Endothelial cell of umbilical vein (primary cell): ENCODE measurements at regions not wholly inside any gene's neighbourhood (a gene's known extent, or its start where the extent isn't known, plus 50 kb on each side); places are given as distances from the start of the nearest gene placed in this dataset.

Source experiments
- BruUV-seq: library from RNA; stranded (reverse); fragments of 400-500 nt; replicated peaks from 2 replicates; lab custom pipeline; 2021; lab: Mats Ljungman, UMichigan
- CTCF ChIA-PET: fragments of 300-600, 350-600 bp; sonication (Branson Sonifier 250); formaldehyde crosslinking; loops from one replicate; lab custom pipeline; 2021; ENCODE audit warnings: antibody characterized with exemption, inconsistent platforms; lab: Charles Lee
- POLR2A ChIA-PET: fragments of 300-600, 350-600 bp; sonication (Branson Sonifier 250); formaldehyde crosslinking; loops from one replicate; lab custom pipeline; 2021; ENCODE audit warnings: antibody characterized with exemption, inconsistent platforms; lab: Charles Lee
- DNase-seq: peaks from one replicate; pipeline ENCODE4 v3.0.0-alpha.2; 2011; ENCODE audit warnings: low read depth, low spot score
- FAIRE-seq: peaks from 2 replicates; lab custom pipeline; 2011; peaks lifted over from hg19 to GRCh38; lab: Jason Lieb, UNC
- H2AFZ ChIP-seq: 2 replicates; pipeline ENCODE4 v1.6.0; 2012; ENCODE audit warnings: low read depth, low read length, control low read depth, inconsistent platforms
- H3K27ac ChIP-seq: 2 replicates; pipeline ENCODE4 v1.5.1; 2011; ENCODE audit warnings: low read depth, mild to moderate bottlenecking, control low read depth, low read length, moderate library complexity; ENCODE audit not compliant: insufficient read depth
- H3K27me3 ChIP-seq, 2 experiments: 2 replicates each; pipeline versions ENCODE4 v1.6.0 to v1.6.1; 2011; ENCODE audit warnings: low read length in 2 of 2, mixed read lengths in 1 of 2; ENCODE audit not compliant: control insufficient read depth in 2 of 2, insufficient read depth in 2 of 2
- H3K36me3 ChIP-seq, 2 experiments: 2 replicates in 1 of 2; 3 replicates in 1 of 2; pipeline ENCODE4 v1.5.1; 2011; ENCODE audit warnings: low read length in 2 of 2, mild to moderate bottlenecking in 1 of 2, moderate library complexity in 1 of 2; ENCODE audit not compliant: control insufficient read depth in 2 of 2, insufficient read depth in 2 of 2; ENCODE audit errors: extremely low read depth in 1 of 2
- H3K4me1 ChIP-seq: 3 replicates; pipeline ENCODE4 v1.5.1; 2011; ENCODE audit warnings: mild to moderate bottlenecking, low read length; ENCODE audit not compliant: control insufficient read depth, insufficient read depth; ENCODE audit errors: extremely low read depth
- H3K4me2 ChIP-seq: 2 replicates; pipeline ENCODE4 v1.6.1; 2011; ENCODE audit warnings: low read length, control low read depth, mixed read lengths; ENCODE audit not compliant: insufficient read depth
- H3K4me3 ChIP-seq, 3 experiments: fragments of 200-600 bp in 1 of 3; sonication (generic), shearing (Covaris generic) in 1 of 3; replicated peaks in 1 of 3; 2 replicates each; pipeline ENCODE4 v1.5.1; 2011 to 2016; ENCODE audit warnings: control low read depth in 3 of 3, low read length in 3 of 3, mild to moderate bottlenecking in 2 of 3, inconsistent platforms in 1 of 3, low read depth in 1 of 3, moderate library complexity in 1 of 3; ENCODE audit not compliant: insufficient read depth in 1 of 3
- H3K79me2 ChIP-seq: 2 replicates; pipeline ENCODE4 v1.6.0; 2012; ENCODE audit warnings: low read length, inconsistent platforms; ENCODE audit not compliant: control insufficient read depth, insufficient read depth
- H3K9ac ChIP-seq: replicated peaks from 2 replicates; pipeline ENCODE3; 2011; ENCODE audit warnings: low read length, control low read depth; ENCODE audit not compliant: insufficient read depth; ENCODE audit errors: extremely low read depth
- H3K9me1 ChIP-seq: replicated peaks from 3 replicates; pipeline ENCODE4 v1.6.0; 2011; ENCODE audit warnings: mild to moderate bottlenecking, low read length; ENCODE audit not compliant: control insufficient read depth, insufficient read depth; ENCODE audit errors: extremely low read depth
- H3K9me3 ChIP-seq: replicated peaks from 2 replicates; pipeline ENCODE4 v1.5.1; 2012; ENCODE audit warnings: low read length, inconsistent platforms; ENCODE audit not compliant: control insufficient read depth, insufficient read depth
- H4K20me1 ChIP-seq: replicated peaks from 2 replicates; pipeline ENCODE3; 2011; ENCODE audit warnings: mild to moderate bottlenecking, low read length; ENCODE audit not compliant: control insufficient read depth, insufficient read depth; ENCODE audit errors: extremely low read depth
- EZH2 ChIP-seq: IDR thresholded peaks from 2 replicates; pipeline ENCODE4 v1.6.1; 2012; ENCODE audit warnings: borderline replicate concordance, low read depth, mild to moderate bottlenecking, moderate library complexity, low read length, inconsistent platforms; ENCODE audit not compliant: severe bottlenecking
- FOS ChIP-seq: IDR thresholded peaks from 2 replicates; pipeline ENCODE4 v1.6.1; 2011; ENCODE audit warnings: mild to moderate bottlenecking, low read length, moderate library complexity, borderline replicate concordance; ENCODE audit not compliant: insufficient read depth
- GATA2 ChIP-seq: IDR thresholded peaks from 2 replicates; pipeline ENCODE4 v1.7.0; 2011; ENCODE audit warnings: low read depth, mild to moderate bottlenecking, moderate library complexity, mixed read lengths, low read length; ENCODE audit not compliant: insufficient read length, insufficient read depth
- JUN ChIP-seq: IDR thresholded peaks from 2 replicates; pipeline ENCODE4 v1.6.1; 2011; ENCODE audit warnings: borderline replicate concordance, low read depth; ENCODE audit not compliant: insufficient read length, insufficient read depth
- MYC ChIP-seq: IDR thresholded peaks from one replicate; pipeline ENCODE4 v1.6.1; 2011; ENCODE audit warnings: mild to moderate bottlenecking, low read depth, low read length
- POLR2A ChIP-seq: IDR thresholded peaks from 2 replicates; pipeline ENCODE4 v1.6.1; 2012; ENCODE audit warnings: low read depth, mild to moderate bottlenecking, control low read depth, low read length
- POLR2AphosphoS5 ChIP-seq: IDR thresholded peaks from 2 replicates; pipeline ENCODE4 v1.6.1; 2012; ENCODE audit warnings: low read depth, mild to moderate bottlenecking, control low read depth, low read length, moderate library complexity; ENCODE audit not compliant: insufficient read depth
- dilution Hi-C: fragments of 300-500 bp; cut with MboI; formaldehyde crosslinking; loops from one replicate; pipeline ENCODE4 v1.15.0; 2019; ENCODE audit warnings: low sequenced_read_pairs; ENCODE audit not compliant: extremely low pct_ligation_motif_present
- intact Hi-C: fragments of 100-400 bp; cut with micrococcal nuclease; formaldehyde crosslinking; loops from one replicate; pipeline ENCODE4 v1.10.0; 2022
- TF ChIP-seq, protein P1 (sequence below): IDR thresholded peaks from 2 replicates; pipeline ENCODE4 v1.6.1; 2011; ENCODE audit not compliant: insufficient read depth, insufficient read length

DNA sequence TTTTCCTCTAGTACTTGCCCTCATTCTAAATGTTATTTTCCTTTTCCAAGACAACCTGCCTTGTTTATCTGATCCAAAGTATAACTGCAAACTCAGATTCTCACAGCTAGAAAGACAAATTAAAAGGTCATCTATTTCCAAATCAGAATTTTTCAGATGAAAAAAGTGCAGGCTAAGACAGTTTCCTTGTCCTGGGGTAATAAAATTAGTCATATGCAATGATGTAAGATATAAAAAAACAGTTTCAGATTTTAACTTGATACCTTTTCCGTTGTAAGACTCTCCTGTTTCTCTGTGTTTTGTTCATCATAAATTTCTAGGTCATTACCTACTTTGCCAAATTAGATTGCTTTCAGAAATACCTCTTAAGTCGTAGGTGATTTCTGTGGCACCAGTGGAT is 238.4 kb upstream of the PEX5L start:
- no peaks in the 10 kb centered on the region for H4K20me1 ChIP-seq

DNA sequence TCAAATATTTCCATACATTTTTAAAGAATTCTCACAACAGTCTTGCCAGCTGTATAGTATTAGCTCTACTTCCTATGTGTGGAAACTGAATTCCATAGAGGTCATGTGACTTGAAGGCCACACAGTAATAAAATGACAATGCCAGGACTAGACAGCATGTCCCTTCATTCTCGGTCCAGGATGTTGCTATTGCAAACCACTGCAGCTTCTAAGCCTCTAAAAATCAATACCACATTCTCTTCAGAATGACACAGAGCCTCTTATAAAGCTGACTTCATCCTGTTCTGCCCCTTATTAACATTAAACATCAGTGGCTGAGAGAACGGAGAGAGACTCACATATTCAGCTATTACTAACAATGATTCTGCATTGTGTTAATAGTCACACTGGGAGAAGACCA is 240.3 kb upstream of the PEX5L start:
- no peak overlapping the region for H3K4me2 ChIP-seq
- intact Hi-C loops (no loop called here), dilution Hi-C loops (no loop called here)
- no peak overlapping the region for H3K27ac ChIP-seq
- POLR2A ChIA-PET = interaction anchor here (0.7 kb wide), 1 partner anchor 1782 kb away, joined by 3 read pairs; no protein-coding TSS in a partner anchor
- H3K4me1 ChIP-seq = no peaks in the 10 kb centered on the region
- H3K27me3 ChIP-seq = no peaks in the 10 kb centered on the region
- no peak overlapping the region for H3K4me3 ChIP-seq
- no peak overlapping the region for H3K9ac ChIP-seq
- H2AFZ ChIP-seq = no peak overlapping the region
- H3K36me3 ChIP-seq = no peaks in the 10 kb centered on the region
- TF ChIP-seq POLR2A = no peak
- TF ChIP-seq JUN = no peak
- no peak for TF ChIP-seq EZH2
- no peak for TF ChIP-seq FOS
- TF ChIP-seq POLR2AphosphoS5 = no peak
- TF ChIP-seq GATA2 = no peak
- TF ChIP-seq MYC = no peak
- FAIRE-seq = no peak
- H3K79me2 ChIP-seq = no peaks in the 10 kb centered on the region
- no TSS peak for BruUV-seq
- H3K9me3 ChIP-seq = no peaks in the 10 kb centered on the region
- CTCF ChIA-PET = no interaction called here
- no peaks in the 10 kb centered on the region for H4K20me1 ChIP-seq
- no peaks in the 10 kb centered on the region for H3K9me1 ChIP-seq
- DNase-seq = no peak

More for the DNA sequence above, 238.4 kb upstream of the PEX5L start:
- Histone ChIP-seq H3K9me3 (no peaks in the 10 kb centered on the region), H3K9me1 (no peaks in the 10 kb centered on the region), H3K36me3 (no peaks in the 10 kb centered on the region), H3K4me3 (no peak overlapping the region), H3K9ac (no peak overlapping the region), H3K4me1 (no peaks in the 10 kb centered on the region), H3K27me3 (no peaks in the 10 kb centered on the region), H2AFZ (no peak overlapping the region), H3K27ac (no peak overlapping the region), H3K79me2 (no peaks in the 10 kb centered on the region), H3K4me2 (no peak overlapping the region)
- POLR2A ChIA-PET = no interaction called here
- intact Hi-C loops = no loop called here
- BruUV-seq = no TSS peak
- CTCF ChIA-PET = no interaction called here
- TF ChIP-seq, protein P1, sequence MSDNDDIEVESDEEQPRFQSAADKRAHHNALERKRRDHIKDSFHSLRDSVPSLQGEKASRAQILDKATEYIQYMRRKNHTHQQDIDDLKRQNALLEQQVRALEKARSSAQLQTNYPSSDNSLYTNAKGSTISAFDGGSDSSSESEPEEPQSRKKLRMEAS = no peak
- TF ChIP-seq MYC = no peak
- TF ChIP-seq EZH2 = no peak
- no peak for TF ChIP-seq POLR2AphosphoS5
- dilution Hi-C loops = no loop called here
- DNase-seq (no peak), FAIRE-seq (no peak)
